ENCODE measurements at regions not wholly inside any gene's neighbourhood (a gene's known extent, or its start where the extent isn't known, plus 50 kb on each side); places are given as distances from the start of the nearest gene placed in this dataset.
"Not testable (repeated sequence)": the region's sequence is repeated elsewhere in the genome, so short reads cannot be mapped to it uniquely, and the experiment has no call there.

- not testable (repeated sequence) for H3K4me1 Mint-ChIP-seq (ENCODE audit: low read depth); H3K27ac Mint-ChIP-seq; H3K9me3 Mint-ChIP-seq; H3K36me3 Mint-ChIP-seq (ENCODE audit: low read depth); H3K4me3 Mint-ChIP-seq
- peaks cover 17% of the 10 kb centered on the region for H3K27me3 Mint-ChIP-seq (ENCODE audit: low read depth)
Observed at GRCh38 chr6:63515227-63515626, 57.1 kb upstream of the LOC128125822 start.

- Mint-ChIP-seq H3K9me3 (no peaks in the 10 kb centered on the region), H3K4me3 (no peak overlapping the region), H3K27ac (no peak overlapping the region), H3K27me3 (ENCODE audit: low read depth) (peaks cover 17% of the 10 kb centered on the region), H3K4me1 (ENCODE audit: low read depth) (peaks cover 2% of the 10 kb centered on the region), H3K36me3 (ENCODE audit: low read depth) (no peaks in the 10 kb centered on the region)
Observed at GRCh38 chr6:63516186-63516944, 55.9 kb upstream of the LOC128125822 start.

- Mint-ChIP-seq H3K4me3 (no peak overlapping the region), H3K9me3 (no peaks in the 10 kb centered on the region), H3K27me3 (ENCODE audit: low read depth) (peaks cover 17% of the 10 kb centered on the region), H3K4me1 (ENCODE audit: low read depth) (peaks cover 2% of the 10 kb centered on the region), H3K27ac (no peak overlapping the region), H3K36me3 (ENCODE audit: low read depth) (no peaks in the 10 kb centered on the region)
Observed at GRCh38 chr6:63517221-63517620, 55.1 kb upstream of the LOC128125822 start.

- H3K36me3 Mint-ChIP-seq (ENCODE audit: low read depth) = no peaks in the 10 kb centered on the region
- no peaks in the 10 kb centered on the region for H3K9me3 Mint-ChIP-seq
- no peak overlapping the region for H3K4me3 Mint-ChIP-seq
- peaks cover 8% of the 10 kb centered on the region for H3K4me1 Mint-ChIP-seq (ENCODE audit: low read depth)
- H3K27me3 Mint-ChIP-seq (ENCODE audit: low read depth) = peaks cover 7% of the 10 kb centered on the region
- no peak overlapping the region for H3K27ac Mint-ChIP-seq
Observed at GRCh38 chr6:63521475-63522210, 50.6 kb upstream of the LOC128125822 start.
